Tibial nerve (tissue), 4 donors: ENCODE measurements at regions not wholly inside any gene's neighbourhood (a gene's known extent, or its start where the extent isn't known, plus 50 kb on each side); places are given as distances from the start of the nearest gene placed in this dataset.

Source experiments
- EP300 ChIP-seq, 2 donors: sonication (generic); formaldehyde crosslinking; IDR thresholded peaks; one replicate each; pipeline ENCODE4 v1.6.1; 2017; ENCODE audit warnings: antibody characterized with exemption in 2 of 2, mild to moderate bottlenecking in 1 of 2
- POLR2A ChIP-seq, 2 donors: fragments of 450-650 bp; IDR thresholded peaks; one replicate each; pipeline ENCODE4 v1.6.1; 2017; ENCODE audit warnings: antibody characterized with exemption in 2 of 2, mild to moderate bottlenecking in 2 of 2, moderate library complexity in 2 of 2
- TF ChIP-seq, protein P1 (sequence below), 5 experiments: fragments of 200-600 bp in 3 of 5; fragments of 450-650 bp in 2 of 5; sonication (generic) in 3 of 5; IDR thresholded peaks; one replicate each; pipeline ENCODE4 v1.5.1; 2016 to 2019; ENCODE audit warnings: antibody characterized with exemption in 5 of 5, mild to moderate bottlenecking in 3 of 5, moderate library complexity in 2 of 5

DNA sequence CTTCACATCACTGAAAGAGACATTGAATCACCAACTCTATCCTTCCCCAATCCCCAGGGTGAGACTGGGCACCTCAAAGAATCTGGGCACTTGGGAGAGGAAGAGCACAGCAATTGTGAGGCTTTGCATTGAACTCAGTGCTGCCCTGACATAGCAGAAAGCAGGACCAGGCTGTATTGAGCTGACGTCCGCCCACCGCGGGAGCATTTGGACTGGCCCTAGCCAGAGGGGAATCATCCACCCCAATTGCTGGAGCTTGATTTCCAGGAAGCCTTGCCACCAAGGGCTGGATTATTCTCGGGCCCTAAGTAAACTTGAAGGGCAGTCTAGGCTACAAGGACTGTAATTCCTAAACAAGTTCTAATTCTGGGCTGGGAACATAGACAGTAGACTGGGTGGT lies 416.3 kb upstream of the PHF14 start:
- TF ChIP-seq POLR2A (IDR thresholded peaks at IDR 0.05) (no peak), EP300 (IDR thresholded peaks at IDR 0.05) (no peak)
- TF ChIP-seq, protein P1, sequence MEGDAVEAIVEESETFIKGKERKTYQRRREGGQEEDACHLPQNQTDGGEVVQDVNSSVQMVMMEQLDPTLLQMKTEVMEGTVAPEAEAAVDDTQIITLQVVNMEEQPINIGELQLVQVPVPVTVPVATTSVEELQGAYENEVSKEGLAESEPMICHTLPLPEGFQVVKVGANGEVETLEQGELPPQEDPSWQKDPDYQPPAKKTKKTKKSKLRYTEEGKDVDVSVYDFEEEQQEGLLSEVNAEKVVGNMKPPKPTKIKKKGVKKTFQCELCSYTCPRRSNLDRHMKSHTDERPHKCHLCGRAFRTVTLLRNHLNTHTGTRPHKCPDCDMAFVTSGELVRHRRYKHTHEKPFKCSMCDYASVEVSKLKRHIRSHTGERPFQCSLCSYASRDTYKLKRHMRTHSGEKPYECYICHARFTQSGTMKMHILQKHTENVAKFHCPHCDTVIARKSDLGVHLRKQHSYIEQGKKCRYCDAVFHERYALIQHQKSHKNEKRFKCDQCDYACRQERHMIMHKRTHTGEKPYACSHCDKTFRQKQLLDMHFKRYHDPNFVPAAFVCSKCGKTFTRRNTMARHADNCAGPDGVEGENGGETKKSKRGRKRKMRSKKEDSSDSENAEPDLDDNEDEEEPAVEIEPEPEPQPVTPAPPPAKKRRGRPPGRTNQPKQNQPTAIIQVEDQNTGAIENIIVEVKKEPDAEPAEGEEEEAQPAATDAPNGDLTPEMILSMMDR (IDR thresholded peaks at IDR 0.05): no peak
